Mucosa of gallbladder (tissue), 1 donor: ENCODE measurements at regions not wholly inside any gene's neighbourhood (a gene's known extent, or its start where the extent isn't known, plus 50 kb on each side); places are given as distances from the start of the nearest gene placed in this dataset.

Source experiments
- DNase-seq: peaks from one replicate; pipeline ENCODE4 v3.0.0-alpha.2; 2020; ENCODE audit warnings: low spot score
- donor health status: DM: no; HTN: no; CAD: no.

DNA sequence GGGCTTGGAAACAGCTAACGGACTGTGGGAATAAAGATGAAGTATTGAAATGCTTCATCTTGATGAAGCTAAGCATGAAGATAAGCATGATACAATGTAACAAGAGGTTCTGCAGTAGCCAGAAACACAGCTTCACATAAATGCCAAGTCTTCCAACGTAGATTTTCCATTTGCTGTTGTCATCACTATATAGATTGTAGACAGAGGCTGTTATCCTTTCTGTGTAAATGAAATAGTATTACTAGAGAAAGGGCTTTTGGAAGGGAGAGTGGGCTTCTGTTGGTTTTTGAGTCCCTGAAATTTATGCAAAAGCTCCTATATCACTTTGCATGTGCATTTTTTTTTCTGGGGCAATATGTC lies 649.0 kb downstream of the RNF144B start:
- DNase-seq = no peak

DNA sequence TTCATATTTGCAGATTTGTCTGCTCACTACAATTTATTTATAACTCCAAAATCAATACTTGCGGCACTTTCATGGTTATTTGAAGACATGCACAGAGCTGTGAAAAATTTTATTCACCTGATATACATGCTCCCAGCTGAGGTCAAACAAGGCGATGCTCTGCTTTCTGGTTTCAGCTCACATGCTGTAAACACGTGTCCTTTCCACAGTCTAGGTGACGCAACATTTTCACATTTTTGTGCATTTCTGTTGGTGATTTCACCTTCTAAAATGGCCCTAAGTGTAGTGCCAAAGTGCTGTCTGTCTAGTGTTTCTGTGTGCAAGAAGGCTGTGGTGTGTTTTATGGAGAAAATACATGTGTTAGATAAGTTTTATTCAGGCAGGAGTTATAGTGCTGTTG lies 650.5 kb downstream of the RNF144B start:
- no peak for DNase-seq

DNA sequence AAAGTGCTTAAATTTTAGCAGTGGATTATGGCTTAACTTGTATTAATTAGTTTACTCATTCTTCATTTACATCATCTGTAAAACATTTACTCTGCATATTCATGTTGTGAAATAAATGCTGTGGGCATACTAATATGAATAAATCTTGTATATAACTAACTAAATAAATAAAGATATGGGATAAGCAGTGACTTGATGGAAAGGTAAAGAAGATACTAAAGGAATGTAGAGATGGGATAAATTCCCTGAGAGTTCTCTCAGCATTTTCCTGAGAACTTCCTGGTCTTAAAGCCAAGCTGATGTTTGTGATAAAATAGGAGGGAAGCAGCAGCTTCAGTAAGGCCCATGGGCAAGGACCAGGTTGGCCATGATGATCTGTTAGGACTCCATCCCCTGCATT lies 652.1 kb downstream of the RNF144B start:
- no peak for DNase-seq

DNA sequence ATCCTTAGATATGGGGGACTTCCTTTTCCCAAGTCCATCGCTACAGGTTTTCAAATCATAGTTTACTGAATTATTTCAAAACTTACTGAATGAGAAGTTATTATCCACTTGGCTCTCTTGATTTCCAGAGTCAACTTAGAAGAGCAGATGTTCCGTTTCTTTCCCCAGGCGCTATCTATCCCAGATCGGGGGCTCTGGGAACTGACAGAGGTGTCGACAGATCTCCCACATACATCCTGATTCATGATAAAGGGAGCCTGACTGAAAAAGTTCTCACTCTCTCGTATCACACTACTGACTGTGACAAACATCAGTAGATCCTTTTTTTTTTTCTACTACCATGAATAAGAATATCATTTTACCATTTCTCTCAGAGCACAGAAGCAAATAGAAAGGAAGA lies 654.8 kb downstream of the RNF144B start:
- DNase-seq = no peak

DNA sequence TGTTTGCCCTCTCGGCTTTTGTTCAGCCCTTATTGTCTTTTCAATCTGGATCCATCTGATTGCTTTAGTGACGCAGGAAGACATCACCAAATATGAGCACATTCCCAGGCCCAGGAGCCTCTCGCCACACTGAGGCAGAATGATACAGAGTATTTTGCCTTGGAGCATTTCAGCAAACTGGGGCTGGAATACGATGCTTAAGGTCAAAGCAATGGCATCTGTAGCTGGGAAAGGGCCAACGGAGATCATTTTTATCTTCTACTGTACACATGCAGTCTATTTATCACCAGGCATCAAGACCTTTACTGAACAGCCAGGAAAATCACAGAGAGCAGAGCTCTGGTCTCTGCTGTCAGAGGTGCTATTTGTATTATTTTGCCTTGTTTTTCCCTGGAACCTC lies 655.3 kb downstream of the RNF144B start:
- no peak for DNase-seq

DNA sequence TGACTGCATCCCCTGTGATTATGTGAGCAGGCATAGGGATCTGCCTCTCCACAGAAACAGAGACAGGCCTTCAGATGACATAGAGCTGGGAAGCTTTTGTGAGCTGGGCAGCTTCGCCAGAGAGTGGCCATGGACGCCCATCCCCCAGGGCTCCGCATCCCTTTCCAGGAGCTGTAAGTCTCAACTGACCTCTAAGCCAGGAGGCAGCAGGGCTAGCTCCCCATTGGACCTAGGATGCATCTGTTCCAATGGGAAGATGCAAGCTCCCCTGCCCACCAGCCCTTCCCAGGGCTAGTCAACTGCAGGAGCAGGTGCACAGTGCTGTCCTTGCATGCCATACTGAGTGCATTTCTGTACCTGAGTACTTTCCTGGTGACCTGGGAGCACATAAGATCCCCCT lies 663.6 kb downstream of the RNF144B start:
- DNase-seq = no peak

DNA sequence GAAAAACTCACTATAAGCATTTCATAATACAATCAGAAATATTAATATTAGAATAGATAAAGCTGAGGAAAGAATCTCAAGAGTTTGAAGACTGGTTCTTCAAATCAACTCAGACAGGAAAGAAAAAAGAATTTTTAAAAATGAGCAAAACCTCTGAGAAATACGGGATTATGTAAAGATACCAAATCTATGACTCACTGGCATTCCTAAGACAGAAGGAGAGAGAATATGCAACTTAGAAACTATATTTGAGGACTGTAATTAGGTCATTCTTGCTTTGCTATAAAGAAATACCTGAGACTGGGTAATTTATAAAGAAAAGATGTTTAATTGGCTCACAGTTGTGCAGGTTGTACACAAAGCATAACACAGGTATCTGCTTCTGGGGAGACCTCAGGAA lies 665.1 kb downstream of the RNF144B start:
- no peak for DNase-seq

DNA sequence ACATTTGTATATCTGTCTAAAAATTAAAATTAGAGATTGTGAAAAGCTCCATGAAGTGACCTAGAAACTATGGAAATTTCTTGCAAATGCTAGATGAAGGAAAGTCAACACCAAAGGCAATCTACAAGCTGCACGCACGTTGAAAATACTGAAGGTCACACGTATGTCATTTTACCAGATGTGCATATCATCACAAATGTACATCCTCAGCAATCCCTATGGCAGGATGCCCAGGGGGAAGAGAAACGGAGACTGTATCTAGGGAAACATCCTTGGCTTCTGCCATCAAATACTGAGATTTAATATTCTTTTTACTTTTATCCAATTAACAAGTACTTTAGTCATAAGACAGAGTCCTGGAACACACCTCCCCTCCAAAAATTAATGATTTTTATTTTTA lies 672.0 kb downstream of the RNF144B start:
- no peak for DNase-seq

DNA sequence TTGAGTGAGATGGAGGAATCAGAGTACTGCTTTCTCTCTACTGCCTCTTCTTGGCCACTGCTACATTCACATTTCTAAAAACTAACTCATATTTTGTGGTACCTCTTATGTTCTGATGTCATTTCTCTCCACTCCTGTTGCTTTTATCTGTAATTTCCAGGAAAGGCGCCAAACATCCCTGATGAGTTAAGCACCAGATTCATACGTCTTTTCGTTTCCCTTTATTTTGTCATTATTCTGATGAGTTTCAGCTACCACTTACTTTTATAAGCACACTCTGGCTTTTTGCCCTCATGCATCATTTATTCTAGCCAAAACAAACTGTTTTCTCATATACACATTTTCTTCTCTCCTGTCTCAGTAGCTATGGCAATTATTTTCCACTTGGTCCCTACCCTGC lies 680.0 kb downstream of the RNF144B start:
- no peak for DNase-seq

DNA sequence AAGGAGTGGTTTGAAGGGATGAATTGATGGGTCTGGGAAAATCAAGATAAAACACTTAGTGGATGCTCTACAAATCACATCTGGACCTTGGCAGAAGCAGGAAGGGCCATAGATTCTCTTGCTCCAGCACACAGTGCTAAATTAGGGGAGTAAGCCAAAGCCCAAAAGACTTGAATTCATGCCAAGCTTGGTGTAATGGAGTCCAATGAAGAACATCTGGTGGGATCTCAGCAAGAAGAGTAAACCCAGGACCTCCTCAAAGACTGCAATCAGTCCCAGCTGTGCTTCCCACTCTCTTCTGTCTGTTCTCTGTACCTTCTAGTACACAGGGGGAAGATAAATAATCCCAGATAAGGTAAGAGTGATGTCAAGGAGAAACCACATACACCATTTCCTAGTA lies 683.4 kb downstream of the RNF144B start:
- no peak for DNase-seq

DNA sequence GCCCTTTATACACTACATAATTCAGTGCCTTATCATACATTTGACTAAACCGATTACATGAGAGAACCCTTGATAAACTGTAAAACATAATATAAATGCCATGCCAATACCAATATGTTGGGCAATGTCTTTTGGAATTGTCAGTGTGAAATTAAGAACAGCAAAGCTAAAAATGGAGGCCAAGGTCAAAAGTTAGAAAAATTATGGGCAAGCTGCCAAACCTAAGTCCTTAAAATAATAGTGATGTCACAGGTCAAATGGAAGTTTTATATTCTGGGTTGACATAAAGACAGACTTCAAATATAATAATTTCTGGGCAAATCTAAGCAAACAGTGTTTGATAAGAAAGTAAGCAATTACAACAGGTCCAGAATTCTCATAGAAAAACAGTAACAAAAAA lies 696.7 kb downstream of the RNF144B start:
- DNase-seq = no peak

DNA sequence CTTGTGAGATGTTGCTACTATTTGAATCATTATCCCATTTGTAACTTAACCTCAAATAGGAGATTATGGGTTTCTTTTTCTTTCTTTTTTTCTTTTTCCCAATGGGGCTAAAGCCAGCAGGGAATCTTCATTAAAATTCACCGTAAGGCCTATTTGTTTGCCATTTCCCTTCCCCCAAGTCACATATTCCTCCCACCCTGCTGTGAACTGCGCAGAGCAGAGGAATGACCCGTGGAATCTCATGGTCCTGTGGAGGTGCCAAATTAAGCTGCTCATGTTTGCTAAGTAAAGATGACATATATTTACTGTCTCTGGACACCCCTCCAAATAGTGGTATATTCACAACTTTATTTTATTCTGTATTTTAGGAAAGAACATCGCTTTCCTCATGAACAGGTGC lies 699.3 kb downstream of the RNF144B start:
- no peak for DNase-seq

DNA sequence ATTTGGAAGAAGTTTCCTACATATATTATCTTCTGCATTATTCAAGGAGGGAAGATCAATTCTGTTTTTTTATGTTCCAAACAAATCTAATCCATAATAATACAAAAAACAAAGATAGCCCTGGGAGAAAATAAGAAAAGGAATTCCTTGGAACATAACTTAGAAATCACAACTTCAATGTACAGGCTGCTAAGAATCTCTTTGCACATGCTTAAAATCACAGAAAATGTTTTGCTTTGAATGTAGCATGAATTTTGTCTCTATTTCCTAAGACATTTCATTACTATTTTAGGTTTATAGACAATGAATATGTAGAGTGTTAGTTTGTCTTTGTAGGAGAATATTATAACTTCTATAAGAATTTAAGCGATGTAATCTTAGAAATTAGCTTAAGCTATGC lies 700.1 kb downstream of the RNF144B start:
- DNase-seq = no peak

DNA sequence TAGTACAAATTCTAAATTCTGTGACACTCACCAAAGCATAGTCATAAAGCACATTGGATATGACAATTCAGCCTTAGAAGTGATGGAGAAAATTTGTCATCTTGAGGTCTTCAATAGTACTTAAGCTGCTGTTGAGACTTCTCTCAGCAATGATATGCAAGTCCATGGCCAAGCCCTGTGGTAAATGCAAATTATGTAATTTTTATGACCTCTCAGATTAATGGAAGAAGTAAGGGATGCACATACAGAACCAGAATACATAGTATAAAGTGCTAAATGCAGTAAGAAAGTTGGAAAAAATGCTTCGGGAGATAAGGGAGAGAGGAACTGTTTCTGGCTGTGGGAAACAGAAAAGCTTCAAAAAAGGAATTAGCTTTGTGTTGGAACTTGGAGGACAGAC lies 700.7 kb downstream of the RNF144B start:
- no peak for DNase-seq

DNA sequence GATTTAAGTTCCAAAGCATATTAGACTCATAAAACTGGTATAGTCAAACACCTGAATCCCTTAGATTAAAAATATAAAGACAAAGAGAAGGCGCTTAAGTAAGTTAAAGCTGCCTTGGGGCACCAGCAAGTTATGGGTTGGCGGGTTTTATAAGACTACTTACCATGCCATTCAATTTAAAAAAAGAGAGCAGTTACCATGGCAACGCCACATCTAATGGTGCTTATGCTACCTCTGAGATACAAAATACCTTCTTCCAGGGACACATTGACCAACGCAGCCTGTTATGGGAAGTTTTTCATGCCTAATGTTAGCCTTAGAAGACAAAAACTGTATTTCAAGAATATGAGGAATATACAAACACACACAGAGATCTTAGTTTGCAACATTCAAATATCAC lies 713.6 kb downstream of the RNF144B start:
- no peak for DNase-seq

DNA sequence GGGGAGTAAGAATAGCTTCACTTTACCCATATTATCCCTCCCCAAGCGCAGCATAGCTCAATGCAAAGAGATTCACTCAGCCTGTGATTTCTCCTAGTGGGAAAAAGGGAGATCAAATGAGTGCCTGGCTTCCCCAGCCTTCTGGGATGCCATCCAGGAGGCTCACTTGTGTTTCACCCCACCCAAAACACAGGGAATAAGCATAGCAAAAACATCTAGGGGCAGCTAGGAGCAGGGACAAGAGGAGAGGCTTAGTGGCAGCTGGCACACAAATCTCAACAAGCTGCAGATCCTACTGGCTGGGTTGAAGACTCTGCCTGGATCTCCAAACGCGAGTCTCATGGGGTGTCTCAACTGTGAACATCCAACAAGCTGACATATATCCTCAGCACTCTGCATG lies 715.8 kb downstream of the RNF144B start:
- DNase-seq = no peak

DNA sequence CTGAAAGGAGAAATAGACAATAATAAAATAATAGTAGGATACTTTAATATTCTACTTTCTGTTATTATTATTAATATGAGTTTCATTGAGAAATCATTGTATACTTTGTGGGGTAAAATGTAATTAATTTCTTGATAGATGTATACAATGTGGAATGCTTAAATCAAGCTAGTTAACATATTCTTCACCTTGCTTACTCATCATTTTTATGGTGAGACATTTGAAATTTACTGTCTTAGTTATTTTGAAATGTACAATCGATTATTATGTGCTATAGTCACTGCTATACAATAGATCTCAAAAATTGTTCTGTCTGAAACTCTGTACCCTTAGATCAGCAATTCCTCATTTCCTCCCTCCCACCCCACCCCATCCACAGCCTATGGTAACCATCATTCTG lies 720.3 kb downstream of the RNF144B start:
- DNase-seq = no peak

DNA sequence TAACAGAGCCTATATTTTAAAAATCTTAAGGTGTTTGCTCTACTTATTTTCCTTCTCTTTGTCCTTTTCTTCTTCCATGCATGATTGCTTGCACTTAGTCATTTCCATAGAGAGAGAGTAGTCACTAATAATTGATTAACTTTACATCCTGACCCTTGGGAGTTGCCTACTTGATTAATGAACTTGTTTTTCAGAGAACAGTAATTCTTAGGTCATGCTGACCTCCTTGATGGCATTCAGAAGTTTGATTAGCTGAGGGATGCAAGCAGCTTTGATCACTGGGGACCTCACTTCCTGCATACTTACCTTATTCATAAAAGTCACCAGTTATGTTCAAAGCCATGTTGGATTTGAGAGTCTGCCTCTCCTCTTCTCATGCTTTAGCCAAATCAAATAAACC lies 715.6 kb upstream of the ID4 start:
- no peak for DNase-seq

DNA sequence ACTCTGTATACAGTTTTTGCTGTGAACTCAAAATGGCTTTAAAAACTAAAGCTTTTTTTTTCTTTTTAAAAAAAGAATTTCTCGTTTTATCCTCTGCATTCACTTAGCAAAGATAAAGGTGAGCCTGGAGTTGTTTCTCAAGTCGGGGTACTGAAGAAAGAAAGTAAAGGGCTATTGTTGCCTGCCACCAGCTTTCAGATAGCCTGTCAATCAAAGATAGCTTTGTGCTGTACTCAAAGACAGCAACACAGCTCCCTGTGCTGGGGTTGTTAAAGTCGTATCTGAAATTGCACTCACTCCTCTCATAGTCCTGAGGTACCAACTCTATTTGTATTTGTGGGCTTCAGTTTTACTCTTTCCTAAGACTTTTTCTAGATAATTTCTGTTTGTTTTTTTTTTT lies 710.1 kb upstream of the ID4 start:
- DNase-seq = no peak

DNA sequence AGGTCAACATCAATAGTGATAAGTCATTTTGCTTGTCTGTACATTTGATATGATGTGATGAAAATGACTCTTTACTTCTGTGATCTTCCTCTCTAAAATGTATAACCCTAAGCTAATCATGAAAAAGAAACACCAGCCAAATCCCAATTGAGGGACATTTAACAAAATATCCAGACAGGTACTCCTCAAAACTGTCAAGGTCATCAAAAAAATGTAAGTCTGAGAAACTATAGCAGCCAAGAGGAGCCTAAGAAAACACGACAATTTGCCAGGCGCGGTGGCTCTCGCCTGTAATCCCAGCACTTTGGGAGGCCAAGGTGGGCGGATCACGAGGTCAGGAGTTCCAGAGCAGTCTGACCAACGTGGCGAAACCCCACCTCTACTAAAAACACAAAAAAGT lies 708.5 kb upstream of the ID4 start:
- no peak for DNase-seq

DNA sequence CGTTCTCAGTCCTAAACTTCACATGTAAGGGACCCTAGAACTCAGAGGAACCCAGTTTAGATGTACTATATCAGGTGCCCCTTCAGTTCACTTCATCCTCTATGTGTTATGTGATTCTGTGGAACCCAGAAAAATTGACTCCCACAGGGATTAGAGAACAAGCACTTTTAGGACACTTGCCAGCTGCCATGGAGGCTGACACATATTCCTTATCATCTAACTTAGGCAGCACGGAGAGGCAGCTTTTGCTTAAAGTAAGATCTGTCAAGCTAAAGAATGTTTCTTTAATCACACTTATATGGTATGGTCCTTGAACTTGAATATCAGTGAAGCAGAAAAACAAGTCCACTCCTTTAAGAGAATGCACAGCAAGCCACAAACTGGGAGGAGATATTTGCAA lies 701.5 kb upstream of the ID4 start:
- no peak for DNase-seq

DNA sequence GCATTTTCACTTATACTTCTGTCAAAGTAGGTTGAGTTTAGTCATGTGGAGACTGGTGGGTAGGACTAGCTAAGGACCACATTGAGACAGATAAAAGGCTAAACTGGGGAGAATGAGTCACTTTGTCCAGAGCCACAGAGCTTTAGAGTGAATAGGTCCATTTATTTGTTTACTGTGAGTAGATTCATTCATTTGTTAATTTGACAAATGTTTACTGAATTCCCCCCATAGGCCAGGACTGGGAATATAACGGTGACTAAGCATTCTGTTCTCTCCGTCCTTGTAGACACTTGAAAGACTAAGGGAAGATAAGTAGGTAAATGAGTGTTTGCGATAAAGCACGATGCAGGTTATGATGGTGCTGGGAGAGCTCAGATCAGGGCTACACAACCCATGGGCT lies 699.7 kb upstream of the ID4 start:
- no peak for DNase-seq

DNA sequence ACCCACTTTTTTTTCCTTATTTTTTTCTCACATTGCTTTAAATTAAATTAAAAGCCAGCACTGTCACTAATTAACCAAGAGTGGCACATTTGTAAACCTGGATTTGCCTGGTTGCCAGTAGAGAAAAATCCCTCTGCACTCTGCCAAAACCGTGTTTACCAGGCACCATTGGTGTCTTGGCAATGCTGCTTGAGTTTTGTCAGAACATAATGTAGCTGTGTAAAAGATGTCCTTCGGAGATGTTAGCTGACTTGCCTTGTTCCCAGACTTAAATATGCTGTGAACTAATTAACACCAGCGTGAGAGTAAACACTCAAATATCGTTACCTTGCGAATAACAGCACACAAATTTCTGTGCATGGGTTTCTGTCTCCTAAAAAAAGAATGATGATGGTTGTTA lies 694.9 kb upstream of the ID4 start:
- no peak for DNase-seq

DNA sequence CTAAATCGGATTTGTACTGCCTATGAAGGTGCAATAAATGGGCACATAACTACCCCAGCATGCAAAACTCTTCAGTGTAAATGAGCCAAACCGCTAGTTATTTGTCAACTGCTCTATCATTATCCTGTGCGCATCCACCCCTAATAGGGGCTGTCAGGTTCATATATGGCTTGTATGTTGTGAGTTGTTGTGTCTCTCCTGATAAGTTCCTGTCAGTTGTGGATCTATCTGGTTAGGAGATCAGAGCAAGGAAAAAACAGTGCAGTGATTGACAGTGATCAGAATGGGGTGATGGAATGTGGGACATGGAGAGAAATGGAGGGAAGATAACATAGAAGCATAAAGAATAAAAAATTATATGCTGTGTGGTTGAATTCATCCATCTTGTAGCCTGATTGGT lies 686.9 kb upstream of the ID4 start:
- DNase-seq = no peak

DNA sequence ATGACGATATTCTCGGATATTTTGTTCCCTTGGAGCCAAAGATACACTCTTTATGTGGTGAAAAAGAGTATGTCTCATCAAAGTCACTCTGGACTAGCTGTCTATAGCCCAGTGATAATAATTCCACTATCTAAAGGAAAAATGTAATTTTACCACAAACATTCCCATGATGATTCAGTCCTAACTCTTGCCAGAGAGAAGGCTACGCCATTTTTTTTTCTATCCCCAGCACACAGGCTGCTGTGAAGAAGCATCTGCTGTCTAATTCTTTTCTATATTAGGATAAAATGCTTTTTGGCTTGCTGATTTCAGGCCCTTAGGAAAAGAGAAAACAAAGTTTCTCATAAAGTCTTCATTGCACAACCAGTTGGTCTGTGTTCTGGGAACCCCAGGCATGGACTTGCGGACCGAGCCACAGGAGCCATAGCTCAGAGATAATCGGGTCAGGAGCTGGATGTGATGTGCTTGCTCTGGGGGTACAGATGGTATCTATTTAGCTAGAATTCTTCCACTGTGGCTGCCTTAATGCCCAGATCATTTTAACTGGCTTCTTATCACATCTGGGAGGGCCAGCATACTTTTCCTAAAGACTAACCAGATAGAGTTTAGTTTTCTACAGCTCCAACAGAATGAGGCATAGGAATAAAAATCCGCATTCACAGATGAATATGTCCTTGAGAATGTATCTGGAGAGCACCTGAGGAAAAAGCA lies 683.7 kb upstream of the ID4 start:
- no peak for DNase-seq
